NCI-H2029 (cell line): ENCODE measurements at regions not wholly inside any gene's neighbourhood (a gene's known extent, or its start where the extent isn't known, plus 50 kb on each side); places are given as distances from the start of the nearest gene placed in this dataset.
"Not testable (repeated sequence)": the region's sequence is repeated elsewhere in the genome, so short reads cannot be mapped to it uniquely, and the experiment has no call there.

Experiments used
- DNase-seq: peaks from one replicate; lab custom pipeline; 2025; lab: John Stamatoyannopoulos, UW

GRCh38 chr1:157255891-157256290, 117.7 kb upstream of the ETV3 start:
- DNase-seq, result not testable (repeated sequence)

- DNase-seq, result not testable (repeated sequence)
These were observed 116.0 kb upstream of the ETV3 start for GRCh38 chr1:157254183-157254582.

- no peak for DNase-seq
These were observed 114.3 kb upstream of the ETV3 start for GRCh38 chr1:157252473-157252872.

GRCh38 chr1:157249739-157250138, 111.5 kb upstream of the ETV3 start:
- DNase-seq, result no peak

GRCh38 chr1:157249326-157249725, 111.1 kb upstream of the ETV3 start:
- DNase-seq, result no peak

- not testable (repeated sequence) for DNase-seq
These were observed 109.5 kb upstream of the ETV3 start for GRCh38 chr1:157247764-157248049.

GRCh38 chr1:157247005-157247763, 109.0 kb upstream of the ETV3 start:
- DNase-seq, result no peak

GRCh38 chr1:157245823-157246222, 107.6 kb upstream of the ETV3 start:
- DNase-seq, result no peak

DNA sequence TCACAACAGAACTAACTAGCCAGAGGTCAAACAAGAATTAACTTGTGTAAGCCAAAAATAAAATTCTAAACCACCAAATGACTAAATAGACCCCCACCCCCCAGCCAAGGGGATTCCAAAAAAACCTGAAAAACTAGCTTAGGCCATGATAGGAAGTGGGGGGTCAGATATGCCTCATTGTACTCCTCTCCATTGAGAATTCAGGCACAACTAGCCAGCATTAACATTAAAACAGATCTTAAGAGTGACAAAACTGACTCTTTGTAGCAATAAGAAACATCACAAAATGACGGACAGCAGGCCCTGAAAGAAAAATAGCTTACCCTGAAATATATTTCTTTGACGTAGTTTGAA, 103.0 kb upstream of the ETV3 start:
- DNase-seq, result no peak

- no peak for DNase-seq
These were observed 102.4 kb upstream of the ETV3 start for GRCh38 chr1:157240495-157241184.

DNA sequence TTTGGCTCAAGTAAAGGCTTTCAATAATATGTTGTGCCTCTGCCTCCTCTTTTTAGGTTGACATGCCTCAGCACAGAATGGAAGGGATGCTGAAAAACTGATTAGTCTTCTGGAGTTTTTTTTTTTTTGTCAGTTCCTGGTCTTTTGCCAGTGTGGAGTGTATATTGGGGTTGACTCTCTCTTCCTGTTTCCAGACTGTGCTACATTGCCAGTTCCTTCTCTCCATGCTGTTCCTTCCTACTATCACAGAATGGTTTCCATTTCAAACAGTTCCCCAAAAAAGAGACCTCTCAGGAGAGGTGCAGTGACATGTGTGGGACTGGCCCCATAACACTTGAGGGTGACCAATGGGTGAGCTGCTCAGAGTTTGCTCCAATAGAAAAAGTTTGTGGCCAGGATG, 101.7 kb upstream of the ETV3 start:
- DNase-seq, result no peak

DNA sequence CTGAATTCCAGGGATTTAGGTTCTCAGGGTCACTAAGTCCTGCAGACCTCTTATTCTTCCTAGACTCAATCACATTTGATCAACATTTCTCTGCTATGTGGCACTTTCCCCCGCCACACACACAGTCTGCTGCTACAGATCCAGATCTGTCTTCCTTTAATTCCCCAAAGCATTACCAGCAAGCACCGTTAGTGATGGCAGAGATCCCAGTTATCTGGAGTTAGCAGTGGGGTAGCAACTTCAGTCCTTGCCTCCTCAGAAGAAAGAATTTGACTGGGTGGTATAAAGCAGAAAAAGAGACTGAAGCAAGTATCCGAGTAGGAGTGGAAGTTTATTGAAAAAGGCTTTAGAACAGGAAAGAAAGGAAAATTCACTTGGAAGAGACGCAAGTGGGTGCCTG, 100.4 kb upstream of the ETV3 start:
- DNase-seq, result no peak

- DNase-seq, result no peak
These were observed 99.8 kb upstream of the ETV3 start for GRCh38 chr1:157237981-157238380.

GRCh38 chr1:157237522-157237921, 99.3 kb upstream of the ETV3 start:
- DNase-seq, result no peak

- no peak for DNase-seq
These were observed 97.9 kb upstream of the ETV3 start for GRCh38 chr1:157236072-157236471.

DNA sequence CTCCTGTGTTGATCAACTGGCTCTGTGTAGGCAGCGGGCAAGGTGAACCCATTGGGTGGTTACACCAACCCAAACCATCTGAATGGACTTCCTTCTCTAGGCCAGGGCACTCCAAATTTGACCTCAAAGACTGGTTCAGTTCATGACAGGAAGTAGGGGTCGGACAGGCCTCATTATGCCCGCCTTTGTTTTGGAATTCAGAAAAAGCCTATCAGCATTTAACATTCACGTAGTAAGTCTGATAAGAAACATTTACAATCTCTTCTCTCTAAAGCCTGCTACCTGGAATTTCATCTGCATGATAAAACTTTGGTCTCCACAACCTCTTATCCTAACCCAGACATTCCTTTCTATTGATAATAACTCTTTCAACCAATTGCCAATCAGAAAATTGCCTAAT, 97.1 kb upstream of the ETV3 start:
- DNase-seq, result no peak

DNA sequence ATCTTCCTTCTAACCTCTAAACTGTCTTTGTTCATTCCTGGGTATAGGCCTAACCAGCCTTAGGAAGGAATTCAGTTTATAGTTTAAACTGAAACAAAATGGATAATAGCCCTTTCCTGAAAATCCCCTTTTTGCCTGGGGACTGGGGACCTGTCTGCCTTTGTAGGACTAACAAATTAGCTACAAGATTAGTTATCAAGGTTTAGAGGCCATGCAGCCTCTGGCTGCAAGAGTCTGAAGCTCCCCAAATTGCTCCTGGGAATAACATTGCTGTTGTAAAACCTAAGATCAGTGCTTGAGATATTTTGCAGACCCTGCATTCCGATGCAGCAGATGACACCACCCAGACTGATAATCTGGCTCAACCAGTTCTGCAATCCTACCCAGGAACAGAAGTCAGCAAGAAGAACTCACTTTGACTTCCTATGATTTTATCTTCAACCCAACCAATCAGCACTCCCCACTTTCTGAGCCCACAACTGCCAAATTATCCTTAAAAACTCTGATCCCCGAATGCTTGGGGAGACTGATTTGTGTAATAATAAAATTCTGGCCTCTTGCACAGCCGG, 96.6 kb upstream of the ETV3 start:
- no peak for DNase-seq

GRCh38 chr1:157233131-157233530, 94.9 kb upstream of the ETV3 start:
- DNase-seq, result no peak

- no peak for DNase-seq
These were observed 93.8 kb upstream of the ETV3 start for GRCh38 chr1:157231846-157232525.

GRCh38 chr1:157230500-157230899, 92.3 kb upstream of the ETV3 start:
- DNase-seq, result no peak

DNA sequence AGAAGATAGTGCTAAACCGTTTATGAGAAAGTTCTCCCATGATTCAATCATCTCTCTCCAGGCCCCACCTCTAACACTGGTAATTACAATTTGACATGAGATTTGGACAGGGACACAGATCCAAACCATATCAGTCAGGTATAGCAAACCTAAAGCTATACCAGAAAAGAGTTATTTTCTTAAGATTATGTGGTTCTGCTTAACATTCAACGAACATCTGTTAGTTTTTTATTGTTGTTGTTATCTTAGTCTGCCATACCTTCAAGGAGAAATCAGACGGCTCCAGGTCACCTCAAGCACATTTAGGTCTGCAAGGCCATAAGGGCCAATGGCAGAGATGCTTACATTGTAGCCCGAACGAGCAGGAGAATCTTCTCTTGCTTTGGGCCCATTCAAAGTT, 89.5 kb upstream of the ETV3 start:
- DNase-seq, result no peak

DNA sequence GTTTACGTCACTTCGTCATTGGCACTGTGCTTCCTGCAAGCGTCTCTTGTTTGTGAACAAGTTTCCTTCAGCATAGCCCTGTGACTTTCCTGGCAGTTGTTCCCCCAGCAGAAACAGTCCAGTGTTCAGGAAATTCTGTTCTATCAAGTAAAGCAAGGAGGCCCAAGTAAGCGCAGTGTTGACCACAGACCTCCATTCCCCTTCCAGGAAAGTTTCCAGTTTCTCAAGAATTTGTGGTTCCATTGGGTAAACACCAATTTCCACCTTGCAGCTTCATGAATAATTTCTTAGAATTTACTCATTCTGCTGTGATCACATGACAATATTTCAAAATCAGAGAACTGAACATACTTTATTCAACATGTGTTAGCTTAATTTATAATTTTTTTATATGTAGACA, 88.5 kb upstream of the ETV3 start:
- no peak for DNase-seq

GRCh38 chr1:157219600-157219999, 81.4 kb upstream of the ETV3 start:
- DNase-seq, result no peak
